ENCODE measurements at regions not wholly inside any gene's neighbourhood (a gene's known extent, or its start where the extent isn't known, plus 50 kb on each side); places are given as distances from the start of the nearest gene placed in this dataset.

DNA sequence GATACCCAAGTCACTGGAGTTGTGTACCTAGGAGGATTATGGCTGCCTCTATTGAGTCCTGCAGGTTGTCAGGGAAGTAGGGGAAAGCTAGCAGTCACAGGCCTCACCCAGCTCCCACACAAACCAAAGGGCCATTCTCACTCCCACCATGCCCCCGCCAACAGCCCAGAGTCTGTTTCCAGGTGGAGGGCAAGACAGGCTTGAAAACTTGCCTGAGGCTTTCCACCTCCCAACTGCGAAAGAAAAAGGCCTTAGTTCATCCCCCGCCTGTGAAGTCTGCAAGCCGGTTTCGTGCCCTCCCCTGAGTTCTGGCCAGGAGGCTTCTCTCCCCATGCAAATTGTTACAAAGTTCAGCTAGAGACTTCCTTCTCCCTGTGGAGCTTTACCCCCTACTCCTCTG is 270.3 kb downstream of the TXNL1 start:
- H3K9ac ChIP-seq = no peak overlapping the region
- H3K4me3 ChIP-seq = no peak overlapping the region
- no peaks in the 10 kb centered on the region for H3K27me3 ChIP-seq
- H3K36me3 Mint-ChIP-seq = no peaks in the 10 kb centered on the region
- no peaks in the 10 kb centered on the region for H3K36me3 ChIP-seq
- H3F3A ChIP-seq (ENCODE audit: low read depth) = no peaks in the 10 kb centered on the region
- no peak for DNase-seq (ENCODE audit: low spot score)
- H3K27ac ChIP-seq = no peak overlapping the region
- H2AFZ ChIP-seq (replicated peaks) = no peak overlapping the region
- TF ChIP-seq EZH2 (IDR thresholded peaks at IDR 0.05) (no peak), EZH2phosphoT487 (IDR thresholded peaks at IDR 0.05) (no peak)
- TF ChIP-seq, protein P1, sequence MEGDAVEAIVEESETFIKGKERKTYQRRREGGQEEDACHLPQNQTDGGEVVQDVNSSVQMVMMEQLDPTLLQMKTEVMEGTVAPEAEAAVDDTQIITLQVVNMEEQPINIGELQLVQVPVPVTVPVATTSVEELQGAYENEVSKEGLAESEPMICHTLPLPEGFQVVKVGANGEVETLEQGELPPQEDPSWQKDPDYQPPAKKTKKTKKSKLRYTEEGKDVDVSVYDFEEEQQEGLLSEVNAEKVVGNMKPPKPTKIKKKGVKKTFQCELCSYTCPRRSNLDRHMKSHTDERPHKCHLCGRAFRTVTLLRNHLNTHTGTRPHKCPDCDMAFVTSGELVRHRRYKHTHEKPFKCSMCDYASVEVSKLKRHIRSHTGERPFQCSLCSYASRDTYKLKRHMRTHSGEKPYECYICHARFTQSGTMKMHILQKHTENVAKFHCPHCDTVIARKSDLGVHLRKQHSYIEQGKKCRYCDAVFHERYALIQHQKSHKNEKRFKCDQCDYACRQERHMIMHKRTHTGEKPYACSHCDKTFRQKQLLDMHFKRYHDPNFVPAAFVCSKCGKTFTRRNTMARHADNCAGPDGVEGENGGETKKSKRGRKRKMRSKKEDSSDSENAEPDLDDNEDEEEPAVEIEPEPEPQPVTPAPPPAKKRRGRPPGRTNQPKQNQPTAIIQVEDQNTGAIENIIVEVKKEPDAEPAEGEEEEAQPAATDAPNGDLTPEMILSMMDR (IDR thresholded peaks at IDR 0.05) = no peak
- peaks cover 4% of the 10 kb centered on the region for H3K27me3 Mint-ChIP-seq (ENCODE audit: insufficient read depth, low read depth)
- H3K27ac Mint-ChIP-seq = no peak overlapping the region
- no peaks in the 10 kb centered on the region for H3K9me3 ChIP-seq (ENCODE audit: low read depth)
- H4K20me1 ChIP-seq (ENCODE audit: low read depth) = no peaks in the 10 kb centered on the region
- H3K4me3 Mint-ChIP-seq = no peak overlapping the region
- H3K4me1 ChIP-seq = no peaks in the 10 kb centered on the region
- no peak overlapping the region for H3K4me2 ChIP-seq
- peaks cover 6% of the 10 kb centered on the region for H3K9me3 Mint-ChIP-seq
- H3K79me2 ChIP-seq (ENCODE audit: low read depth) = no peaks in the 10 kb centered on the region
- no peaks in the 10 kb centered on the region for H3K4me1 Mint-ChIP-seq

DNA sequence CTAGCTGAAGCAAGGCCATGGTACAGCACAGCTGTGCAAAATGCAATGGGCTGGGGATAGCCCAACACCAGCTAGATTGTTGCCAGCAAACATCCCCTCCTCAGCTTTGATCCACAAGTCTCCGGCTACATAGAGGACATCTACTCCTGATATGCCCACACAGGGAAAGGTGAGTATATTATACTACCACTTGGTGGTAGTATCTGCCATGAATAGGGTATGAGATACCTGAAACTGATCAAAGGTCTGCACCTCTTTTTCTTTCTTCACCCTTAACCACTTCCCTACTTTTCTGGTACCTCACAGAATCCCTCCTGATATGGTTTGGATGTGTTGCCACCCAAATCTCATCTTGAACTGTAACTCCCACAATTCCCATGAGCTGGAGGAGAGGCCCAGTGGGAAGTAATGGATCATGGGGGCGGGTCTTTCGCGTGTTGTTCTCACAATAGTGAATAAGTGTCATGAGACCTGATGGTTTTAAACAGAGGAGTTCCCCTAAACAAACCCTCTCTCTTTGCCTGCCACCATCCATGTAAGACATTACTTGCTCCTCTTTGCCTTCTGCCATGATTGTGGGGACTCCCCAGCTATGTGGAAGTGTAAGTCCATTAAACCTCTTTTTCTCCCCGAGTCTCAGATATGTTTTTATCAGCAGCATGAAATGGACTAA is 279.6 kb downstream of the TXNL1 start:
- H4K20me1 ChIP-seq (ENCODE audit: low read depth) = no peaks in the 10 kb centered on the region
- H3K4me2 ChIP-seq = no peak overlapping the region
- no peaks in the 10 kb centered on the region for H3F3A ChIP-seq (ENCODE audit: low read depth)
- no peaks in the 10 kb centered on the region for H3K27me3 Mint-ChIP-seq (ENCODE audit: insufficient read depth, low read depth)
- no peak overlapping the region for H3K27ac ChIP-seq
- H3K27me3 ChIP-seq = no peaks in the 10 kb centered on the region
- H3K4me1 ChIP-seq = no peaks in the 10 kb centered on the region
- H3K9me3 ChIP-seq (ENCODE audit: low read depth) = peaks cover 9% of the 10 kb centered on the region
- no peak overlapping the region for H3K9ac ChIP-seq
- H3K9me3 Mint-ChIP-seq = peaks cover 19% of the 10 kb centered on the region
- H3K27ac Mint-ChIP-seq = no peak overlapping the region
- H3K4me3 ChIP-seq = no peak overlapping the region
- H3K79me2 ChIP-seq (ENCODE audit: low read depth) = no peaks in the 10 kb centered on the region
- no peaks in the 10 kb centered on the region for H3K36me3 ChIP-seq
- no peak overlapping the region for H2AFZ ChIP-seq (replicated peaks)
- no peaks in the 10 kb centered on the region for H3K36me3 Mint-ChIP-seq
- H3K4me1 Mint-ChIP-seq = no peaks in the 10 kb centered on the region
- H3K4me3 Mint-ChIP-seq = no peak overlapping the region
- no peak for DNase-seq (ENCODE audit: low spot score)
- no peak for TF ChIP-seq EZH2 (IDR thresholded peaks at IDR 0.05)
- TF ChIP-seq, protein P1 (IDR thresholded peaks at IDR 0.05) = no peak
- TF ChIP-seq EZH2phosphoT487 (IDR thresholded peaks at IDR 0.05) = no peak

DNA sequence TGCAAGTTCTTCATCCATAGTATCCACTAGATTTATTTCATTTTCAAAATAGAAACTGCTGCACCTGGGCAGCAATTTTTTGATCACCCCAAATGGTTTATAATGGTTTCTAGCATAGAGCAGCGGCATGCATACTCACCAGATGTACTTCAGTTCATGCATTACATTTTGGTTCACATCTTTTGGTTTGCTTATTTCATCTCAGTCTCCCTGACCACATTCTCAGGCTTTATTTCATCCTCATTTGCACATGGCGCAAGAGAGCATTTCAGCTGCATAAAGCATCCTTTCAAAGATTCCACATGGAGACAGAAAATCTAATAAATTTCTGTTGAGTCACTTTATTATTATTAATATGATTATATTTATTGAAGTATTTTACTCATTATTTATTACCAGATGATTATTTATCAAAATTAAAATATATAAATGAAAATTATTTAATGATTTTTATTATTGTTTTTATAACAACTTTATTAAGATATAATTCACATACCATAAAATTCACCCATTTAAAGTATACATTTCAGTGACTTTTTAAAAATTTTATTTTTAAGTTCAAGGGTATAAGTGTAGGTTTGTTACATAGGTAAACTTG is 284.6 kb downstream of the TXNL1 start:
- no peaks in the 10 kb centered on the region for H3K36me3 Mint-ChIP-seq
- H3K27me3 Mint-ChIP-seq (ENCODE audit: insufficient read depth, low read depth) = no peaks in the 10 kb centered on the region
- H3K4me3 Mint-ChIP-seq = no peak overlapping the region
- no peak for TF ChIP-seq EZH2 (IDR thresholded peaks at IDR 0.05)
- TF ChIP-seq EZH2phosphoT487 (IDR thresholded peaks at IDR 0.05) = no peak
- TF ChIP-seq, protein P1 (IDR thresholded peaks at IDR 0.05) = no peak
- no peak overlapping the region for H3K27ac ChIP-seq
- H3K9me3 ChIP-seq (ENCODE audit: low read depth) = no peaks in the 10 kb centered on the region
- H3K79me2 ChIP-seq (ENCODE audit: low read depth) = no peaks in the 10 kb centered on the region
- H3K4me2 ChIP-seq = no peak overlapping the region
- peaks cover 27% of the 10 kb centered on the region for H3F3A ChIP-seq (ENCODE audit: low read depth)
- no peak overlapping the region for H3K4me3 ChIP-seq
- H4K20me1 ChIP-seq (ENCODE audit: low read depth) = no peaks in the 10 kb centered on the region
- peaks cover 10% of the 10 kb centered on the region for H3K4me1 Mint-ChIP-seq
- H2AFZ ChIP-seq (replicated peaks) = no peak overlapping the region
- no peak overlapping the region for H3K27ac Mint-ChIP-seq
- H3K27me3 ChIP-seq = no peaks in the 10 kb centered on the region
- no peak for DNase-seq (ENCODE audit: low spot score)
- H3K36me3 ChIP-seq = no peaks in the 10 kb centered on the region
- H3K9ac ChIP-seq = no peak overlapping the region
- peaks cover 19% of the 10 kb centered on the region for H3K4me1 ChIP-seq
- peaks cover 10% of the 10 kb centered on the region for H3K9me3 Mint-ChIP-seq
